Left ventricle myocardium inferior (tissue), 1 donor: ENCODE measurements at regions not wholly inside any gene's neighbourhood (a gene's known extent, or its start where the extent isn't known, plus 50 kb on each side); places are given as distances from the start of the nearest gene placed in this dataset.

Experiments used
- DNase-seq: peaks from one replicate; pipeline ENCODE4 v3.0.0-alpha.2; 2020
- H3K27ac ChIP-seq: fragments of 200-600 bp; replicated peaks from 2 replicates; pipeline ENCODE4 v1.8.0; 2021
- H3K27me3 ChIP-seq: fragments of 200-600 bp; 2 replicates; pipeline ENCODE4 v1.8.0; 2021; ENCODE audit warnings: low read depth
- H3K36me3 ChIP-seq: fragments of 200-600 bp; 2 replicates; pipeline ENCODE4 v1.8.0; 2021
- H3K4me1 ChIP-seq: fragments of 200-600 bp; 2 replicates; pipeline ENCODE4 v1.8.0; 2021
- H3K4me3 ChIP-seq: fragments of 200-600 bp; 2 replicates; pipeline ENCODE4 v1.8.0; 2021; ENCODE audit warnings: mild to moderate bottlenecking, moderate library complexity
- H3K9me3 ChIP-seq: fragments of 200-600 bp; replicated peaks from 2 replicates; pipeline ENCODE4 v1.8.0; 2021
- intact Hi-C: fragments of 100-400 bp; cut with micrococcal nuclease; formaldehyde crosslinking; loops from one replicate; pipeline ENCODE4 v1.11.0; 2022
- TF ChIP-seq, protein P1 (sequence below): fragments of 200-600 bp; IDR thresholded peaks from 2 replicates; pipeline ENCODE4 v1.8.0; 2021; ENCODE audit warnings: antibody characterized with exemption, mild to moderate bottlenecking, borderline replicate concordance
- donor health status: DM: no; HTN: yes; CAD: no; lungs with severe emphysema.

DNA sequence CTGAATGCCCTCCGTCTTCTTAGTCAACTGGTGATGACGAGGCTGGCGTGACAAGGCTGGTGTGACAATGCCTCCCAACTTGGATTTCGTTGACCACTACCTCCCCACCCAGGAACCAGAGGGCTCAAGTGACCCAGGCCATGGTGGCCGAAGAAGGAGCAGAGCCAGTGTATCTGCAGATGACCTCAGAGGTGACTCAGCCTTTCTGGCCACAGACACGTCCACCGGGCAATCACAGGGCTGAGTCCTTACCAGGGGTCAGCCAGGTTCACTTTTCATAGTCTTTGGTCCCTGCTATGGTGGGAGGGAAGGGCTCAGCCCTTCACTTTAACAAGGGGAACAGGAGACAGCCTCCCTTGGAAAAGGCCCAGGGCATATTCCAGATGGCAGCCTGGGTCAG lies 116.3 kb downstream of the MAF start:
- TF ChIP-seq, protein P1, sequence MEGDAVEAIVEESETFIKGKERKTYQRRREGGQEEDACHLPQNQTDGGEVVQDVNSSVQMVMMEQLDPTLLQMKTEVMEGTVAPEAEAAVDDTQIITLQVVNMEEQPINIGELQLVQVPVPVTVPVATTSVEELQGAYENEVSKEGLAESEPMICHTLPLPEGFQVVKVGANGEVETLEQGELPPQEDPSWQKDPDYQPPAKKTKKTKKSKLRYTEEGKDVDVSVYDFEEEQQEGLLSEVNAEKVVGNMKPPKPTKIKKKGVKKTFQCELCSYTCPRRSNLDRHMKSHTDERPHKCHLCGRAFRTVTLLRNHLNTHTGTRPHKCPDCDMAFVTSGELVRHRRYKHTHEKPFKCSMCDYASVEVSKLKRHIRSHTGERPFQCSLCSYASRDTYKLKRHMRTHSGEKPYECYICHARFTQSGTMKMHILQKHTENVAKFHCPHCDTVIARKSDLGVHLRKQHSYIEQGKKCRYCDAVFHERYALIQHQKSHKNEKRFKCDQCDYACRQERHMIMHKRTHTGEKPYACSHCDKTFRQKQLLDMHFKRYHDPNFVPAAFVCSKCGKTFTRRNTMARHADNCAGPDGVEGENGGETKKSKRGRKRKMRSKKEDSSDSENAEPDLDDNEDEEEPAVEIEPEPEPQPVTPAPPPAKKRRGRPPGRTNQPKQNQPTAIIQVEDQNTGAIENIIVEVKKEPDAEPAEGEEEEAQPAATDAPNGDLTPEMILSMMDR: no peak
- Histone ChIP-seq H3K4me1 (no peaks in the 10 kb centered on the region), H3K9me3 (no peaks in the 10 kb centered on the region), H3K27me3 (peaks cover 17% of the 10 kb centered on the region), H3K36me3 (no peaks in the 10 kb centered on the region), H3K4me3 (no peak overlapping the region), H3K27ac (no peak overlapping the region)
- intact Hi-C loops: no loop called here
- DNase-seq: no peak

DNA sequence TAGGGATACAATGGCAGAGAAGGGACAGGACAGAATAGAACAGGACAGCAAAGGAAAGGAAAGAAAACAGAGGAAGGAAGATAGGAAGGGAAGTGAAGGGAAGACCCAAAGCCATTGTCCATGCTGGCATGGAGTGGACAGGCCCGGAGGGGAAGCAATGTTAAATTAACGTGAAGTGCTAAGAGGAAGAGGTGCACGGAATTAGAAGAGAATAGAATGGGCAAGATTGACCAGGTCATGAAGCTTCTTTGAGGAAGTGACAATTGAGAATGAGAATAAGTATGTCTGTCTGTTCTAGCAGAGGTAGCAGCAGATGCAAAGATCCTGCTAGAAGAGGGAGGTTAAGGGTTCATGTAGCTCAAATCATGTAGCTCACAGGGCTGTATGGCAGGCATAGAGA lies 117.2 kb downstream of the MAF start:
- TF ChIP-seq, protein P1: no peak
- intact Hi-C loops: no loop called here
- H3K4me3 ChIP-seq: no peak overlapping the region
- no peaks in the 10 kb centered on the region for H3K36me3 ChIP-seq
- no peaks in the 10 kb centered on the region for H3K4me1 ChIP-seq
- H3K9me3 ChIP-seq: no peaks in the 10 kb centered on the region
- no peak overlapping the region for H3K27ac ChIP-seq
- peaks cover 17% of the 10 kb centered on the region for H3K27me3 ChIP-seq
- no peak for DNase-seq

DNA sequence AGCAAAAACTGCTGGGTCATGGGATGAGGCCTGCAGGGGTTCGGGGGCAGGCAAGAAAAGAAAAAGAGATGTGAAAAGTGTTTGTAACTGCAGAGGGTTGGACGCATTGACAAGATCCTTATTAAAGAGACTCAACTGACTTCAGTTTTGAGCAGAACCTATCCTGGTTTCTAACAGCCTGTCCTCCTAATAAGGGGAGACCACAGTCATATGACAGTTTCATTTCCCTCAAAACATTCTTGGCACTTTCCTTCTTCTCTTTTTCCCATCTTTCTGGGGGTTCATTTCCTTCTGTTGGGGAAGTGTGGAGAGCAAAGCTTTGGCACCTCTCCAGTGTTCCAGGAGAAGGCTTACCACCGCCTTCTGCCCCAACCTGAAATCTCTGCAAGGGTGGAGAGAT lies 118.5 kb downstream of the MAF start:
- Histone ChIP-seq H3K4me3 (no peak overlapping the region), H3K27ac (peak overlapping the region; percentile 19), H3K27me3 (peaks cover 17% of the 10 kb centered on the region), H3K4me1 (no peaks in the 10 kb centered on the region), H3K36me3 (no peaks in the 10 kb centered on the region), H3K9me3 (no peaks in the 10 kb centered on the region)
- intact Hi-C loops: no loop called here
- TF ChIP-seq, protein P1: no peak
- no peak for DNase-seq

DNA sequence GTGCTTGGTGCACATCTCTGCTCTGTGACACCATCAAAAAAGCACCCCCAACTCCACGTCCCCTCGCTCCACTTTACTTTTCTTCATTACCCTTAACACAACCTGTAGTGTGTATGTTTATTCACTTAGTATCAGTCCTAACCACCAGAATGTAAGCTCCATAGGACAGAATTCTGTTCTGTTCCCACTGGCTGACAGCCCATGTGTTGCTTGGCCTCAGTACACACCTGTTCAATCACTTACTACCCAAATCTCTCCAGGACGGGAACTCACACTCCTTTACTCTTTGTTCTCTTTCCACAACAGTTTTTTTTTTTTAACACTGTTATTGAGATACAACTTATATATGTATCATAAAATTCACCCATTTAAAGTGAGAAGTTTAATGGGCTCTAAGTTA lies 119.6 kb downstream of the MAF start:
- DNase-seq: no peak
- H3K4me3 ChIP-seq: no peak overlapping the region
- no peaks in the 10 kb centered on the region for H3K9me3 ChIP-seq
- TF ChIP-seq, protein P1: no peak
- no peaks in the 10 kb centered on the region for H3K4me1 ChIP-seq
- intact Hi-C loops: no loop called here
- no peak overlapping the region for H3K27ac ChIP-seq
- no peaks in the 10 kb centered on the region for H3K36me3 ChIP-seq
- H3K27me3 ChIP-seq: peaks cover 17% of the 10 kb centered on the region

DNA sequence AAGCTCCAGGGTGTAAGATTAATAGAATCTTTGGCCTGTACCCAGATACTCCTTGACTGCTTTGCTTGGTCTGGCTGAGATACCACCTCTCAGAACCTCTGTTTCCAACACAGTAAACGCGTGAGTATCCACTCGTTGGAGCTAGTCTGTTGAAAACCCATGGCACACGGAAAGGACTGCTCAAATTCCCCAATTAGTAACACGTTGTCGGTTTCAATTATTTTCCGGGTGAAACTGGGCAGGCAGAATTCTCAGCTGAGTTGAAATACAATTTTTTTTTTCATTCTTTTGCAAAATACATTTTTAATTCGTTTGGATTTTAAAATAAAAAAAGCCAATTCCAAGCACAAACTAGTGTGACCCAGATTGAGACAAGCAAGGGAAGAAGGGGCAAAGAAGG lies 120.5 kb downstream of the MAF start:
- Histone ChIP-seq H3K36me3 (no peaks in the 10 kb centered on the region), H3K4me3 (no peak overlapping the region), H3K9me3 (no peaks in the 10 kb centered on the region), H3K27ac (no peak overlapping the region), H3K4me1 (no peaks in the 10 kb centered on the region), H3K27me3 (peaks cover 17% of the 10 kb centered on the region)
- TF ChIP-seq, protein P1: no peak
- DNase-seq: no peak
- intact Hi-C loops: no loop called here

DNA sequence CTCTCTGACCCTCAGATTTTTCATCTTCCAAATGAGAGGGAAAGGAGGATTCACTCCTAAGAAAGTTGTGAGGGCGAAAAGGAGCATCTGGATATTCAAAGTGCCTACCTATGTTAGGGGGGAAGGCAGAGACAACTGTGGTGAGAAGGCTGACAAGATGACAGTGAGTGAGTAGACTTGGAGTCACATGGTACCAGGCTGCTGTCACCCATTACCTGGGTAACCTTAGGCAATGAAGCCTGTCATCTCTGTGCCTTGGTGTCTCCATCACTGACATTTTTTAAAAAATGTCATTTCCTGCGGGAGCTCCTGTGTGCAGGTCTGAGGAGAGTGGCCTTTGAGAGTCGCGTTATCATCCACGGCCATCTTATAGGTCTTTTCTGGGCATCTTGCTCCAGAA lies 124.0 kb downstream of the MAF start:
- peaks cover 4% of the 10 kb centered on the region for H3K27me3 ChIP-seq
- TF ChIP-seq, protein P1: no peak
- no peak for DNase-seq
- H3K27ac ChIP-seq: no peak overlapping the region
- no peaks in the 10 kb centered on the region for H3K9me3 ChIP-seq
- H3K4me3 ChIP-seq: no peak overlapping the region
- H3K4me1 ChIP-seq: no peaks in the 10 kb centered on the region
- intact Hi-C loops: no loop called here
- H3K36me3 ChIP-seq: no peaks in the 10 kb centered on the region
